SK-N-SH (cell line): ENCODE measurements at regions not wholly inside any gene's neighbourhood (a gene's known extent, or its start where the extent isn't known, plus 50 kb on each side); places are given as distances from the start of the nearest gene placed in this dataset.

Experiments used
- CTCF ChIA-PET: fragments of 300-600, 350-600 bp; formaldehyde crosslinking; extraction: SDS; loops from one replicate; lab custom pipeline; 2021; lab: Yijun Ruan, JAX
- POLR2A ChIA-PET: fragments of 350-600 bp; sonication (Branson Sonifier 250); formaldehyde crosslinking; extraction: SDS; loops from one replicate; lab custom pipeline; 2020; ENCODE audit warnings: antibody characterized with exemption, inconsistent platforms; lab: Yijun Ruan, JAX
- DNase-seq: peaks from one replicate; pipeline ENCODE4 v3.0.0; 2012
- H2AFZ ChIP-seq: fragments of 200-600 bp; sonication (generic); 2 replicates; pipeline ENCODE4 v1.8.1; 2016; ENCODE audit warnings: antibody characterized with exemption, mild to moderate bottlenecking, low read depth
- H3F3A ChIP-seq: fragments of 200-600 bp; sonication (generic); replicated peaks from 2 replicates; pipeline ENCODE3; 2016; ENCODE audit warnings: antibody characterized with exemption, mild to moderate bottlenecking; ENCODE audit not compliant: insufficient read depth
- H3K27ac ChIP-seq, 2 experiments: fragments of 200-500 bp in 1 of 2; fragments of 200-600 bp in 1 of 2; sonication (Bioruptor generic) in 1 of 2; sonication (generic), shearing (Covaris generic) in 1 of 2; 2 replicates each; pipeline versions ENCODE4 v1.5.1 to v1.6.1; 2014 to 2016; ENCODE audit warnings: low read depth in 2 of 2, inconsistent platforms in 1 of 2, low read length in 1 of 2, mild to moderate bottlenecking in 1 of 2, mixed read lengths in 1 of 2
- H3K27me3 ChIP-seq: fragments of 200-600 bp; sonication (generic), shearing (Covaris generic); 2 replicates; pipeline ENCODE4 v1.6.1; 2016; ENCODE audit warnings: mixed run types; ENCODE audit not compliant: insufficient read depth
- H3K36me3 ChIP-seq, 2 experiments: fragments of 200-500 bp in 1 of 2; fragments of 200-600 bp in 1 of 2; sonication (Bioruptor generic) in 1 of 2; sonication (generic) in 1 of 2; replicated peaks in 1 of 2; 2 replicates each; pipeline versions ENCODE3 to v1.5.1; 2014 to 2016; ENCODE audit warnings: low read length in 1 of 2, mild to moderate bottlenecking in 1 of 2; ENCODE audit not compliant: insufficient read depth in 2 of 2, control insufficient read depth in 1 of 2
- H3K4me1 ChIP-seq, 2 experiments: fragments of 200-500 bp in 1 of 2; fragments of 200-600 bp in 1 of 2; sonication (Bioruptor generic) in 1 of 2; sonication (generic), shearing (Covaris generic) in 1 of 2; 2 replicates each; pipeline versions ENCODE4 v1.5.1 to v1.6.1; 2014 to 2016; ENCODE audit warnings: low read depth in 1 of 2, low read length in 1 of 2, mixed run types in 1 of 2; ENCODE audit not compliant: insufficient read depth in 2 of 2, control insufficient read depth in 1 of 2
- H3K4me2 ChIP-seq: fragments of 200-600 bp; sonication (generic), shearing (Covaris generic); 2 replicates; pipeline ENCODE4 v1.6.1; 2017; ENCODE audit warnings: mixed run types
- H3K4me3 ChIP-seq, 2 experiments: fragments of 200-500 bp in 1 of 2; fragments of 200-600 bp in 1 of 2; sonication (Bioruptor generic) in 1 of 2; sonication (generic), shearing (Covaris generic) in 1 of 2; 2 replicates each; pipeline versions ENCODE4 v1.5.1 to v1.8.1; 2014 to 2016; ENCODE audit warnings: low read depth in 2 of 2, inconsistent platforms in 1 of 2, low read length in 1 of 2, mild to moderate bottlenecking in 1 of 2, mixed read lengths in 1 of 2, moderate library complexity in 1 of 2
- H3K79me2 ChIP-seq: fragments of 200-600 bp; sonication (generic); 2 replicates; pipeline ENCODE4 v1.8.1; 2017; ENCODE audit warnings: mild to moderate bottlenecking; ENCODE audit not compliant: insufficient read depth
- H3K9ac ChIP-seq: fragments of 200-600 bp; sonication (generic); 2 replicates; pipeline ENCODE4 v1.6.1; 2017; ENCODE audit warnings: mixed run types
- H3K9me2 ChIP-seq: fragments of 200-600 bp; sonication (generic); 2 replicates; pipeline ENCODE4 v1.6.1; 2017; ENCODE audit warnings: mixed run types
- H3K9me3 ChIP-seq: fragments of 200-600 bp; sonication (generic); 2 replicates; pipeline ENCODE4 v1.6.1; 2017; ENCODE audit warnings: mixed run types, mild to moderate bottlenecking, moderate library complexity
- H4K20me1 ChIP-seq: fragments of 200-600 bp; sonication (generic); 2 replicates; pipeline ENCODE4 v1.6.1; 2017; ENCODE audit warnings: mild to moderate bottlenecking, mixed run types; ENCODE audit not compliant: insufficient read depth
- EZH2phosphoT487 ChIP-seq: fragments of 200-600 bp; sonication (generic); IDR thresholded peaks from 2 replicates; pipeline ENCODE4 v1.6.1; 2017; ENCODE audit warnings: low read depth, mixed run types, mild to moderate bottlenecking, antibody characterized with exemption, moderate library complexity, borderline replicate concordance
- FOSL2 ChIP-seq: IDR thresholded peaks from 2 replicates; pipeline ENCODE4 v1.4.0; 2012; ENCODE audit warnings: low read depth, mild to moderate bottlenecking, moderate library complexity, borderline replicate concordance
- FOXM1 ChIP-seq: IDR thresholded peaks from 2 replicates; pipeline ENCODE4 v1.4.0; 2012; ENCODE audit warnings: low read depth, mild to moderate bottlenecking
- GATA2 ChIP-seq: sonication (generic); formaldehyde crosslinking; IDR thresholded peaks from 2 replicates; pipeline ENCODE4 v1.5.0; 2020; ENCODE audit warnings: mild to moderate bottlenecking, missing genetic modification reagents
- IRF3 ChIP-seq: fragments of 150-350 bp; IDR thresholded peaks from 2 replicates; pipeline ENCODE4 v1.6.1; 2016; ENCODE audit warnings: mild to moderate bottlenecking, low read depth, low read length
- NFIC ChIP-seq: IDR thresholded peaks from 2 replicates; pipeline ENCODE4 v1.4.0; 2012; ENCODE audit warnings: borderline replicate concordance
- POLR2AphosphoS5 ChIP-seq: IDR thresholded peaks from 2 replicates; pipeline ENCODE4 v1.6.1; 2012; ENCODE audit warnings: low read depth, low read length
- RFX5 ChIP-seq: IDR thresholded peaks from 2 replicates; pipeline ENCODE4 v1.6.1; 2012; ENCODE audit warnings: mild to moderate bottlenecking, improper control_type of control experiment, low read length
- SIN3A ChIP-seq: IDR thresholded peaks from 2 replicates; pipeline ENCODE4 v1.6.1; 2012; ENCODE audit warnings: low read depth, mild to moderate bottlenecking, low read length, moderate library complexity, borderline replicate concordance
- WGBS: methylation state at CpG from one replicate; pipeline ENCODE4 v1.1.6; 2017; ENCODE audit warnings: low lambda C conversion rate; 5-methylcytosine and 5-hydroxymethylcytosine counted together
- TF ChIP-seq, protein P1 (sequence below): IDR thresholded peaks from 2 replicates; pipeline ENCODE4 v1.4.0; 2012; ENCODE audit warnings: low read depth
- TF ChIP-seq, protein P2 (sequence below): IDR thresholded peaks from 2 replicates; pipeline ENCODE4 v1.4.0; 2012; ENCODE audit warnings: low read depth, borderline replicate concordance
- TF ChIP-seq, protein P3 (sequence below): IDR thresholded peaks from 2 replicates; pipeline ENCODE4 v1.4.0; 2012; ENCODE audit warnings: low read depth, borderline replicate concordance

GRCh38 chr7:125664625-125665024 is 735.0 kb upstream of the POT1 start:
- H4K20me1 ChIP-seq = no peaks in the 10 kb centered on the region
- TF ChIP-seq RFX5 (no peak), POLR2AphosphoS5 (no peak), FOXM1 (no peak), GATA2 (CRISPR knock-in tag) (no peak)
- TF ChIP-seq, all 33 proteins: peak for 0
- 73% methylated on average over 1 of the region's 1 CpG for WGBS
- Histone ChIP-seq H3K27ac (no peak overlapping the region), H3F3A (no peaks in the 10 kb centered on the region), H3K27me3 (no peaks in the 10 kb centered on the region), H3K79me2 (no peaks in the 10 kb centered on the region), H3K9me2 (no peaks in the 10 kb centered on the region), H2AFZ (no peak overlapping the region), H3K9me3 (no peaks in the 10 kb centered on the region), H3K4me1 (no peaks in the 10 kb centered on the region; a peak in 1 of 4 replicates), H3K36me3 (no peaks in the 10 kb centered on the region), H3K4me3 (no peak overlapping the region), H3K4me2 (no peak overlapping the region), H3K9ac (no peak overlapping the region)
- DNase-seq = no peak
- ChIA-PET POLR2A (no interaction called here), CTCF (interaction anchor here (0.7 to 8.4 kb wide), 2 partner anchors 22 to 604 kb away, joined by 3 to 68 read pairs; no protein-coding TSS in a partner anchor)

GRCh38 chr7:125663961-125664360 is 734.3 kb upstream of the POT1 start:
- POLR2A ChIA-PET = no interaction called here

More at GRCh38 chr7:125663961-125664360, 734.3 kb upstream of the POT1 start:
- Histone ChIP-seq H3K36me3 (no peaks in the 10 kb centered on the region), H4K20me1 (no peaks in the 10 kb centered on the region), H3K9me3 (no peaks in the 10 kb centered on the region), H3K4me3 (no peak overlapping the region), H3K79me2 (no peaks in the 10 kb centered on the region), H3K4me1 (no peaks in the 10 kb centered on the region; a peak in 1 of 4 replicates), H3K9me2 (no peaks in the 10 kb centered on the region), H3K27me3 (no peaks in the 10 kb centered on the region), H3K27ac (no peak overlapping the region), H3K4me2 (no peak overlapping the region), H2AFZ (no peak overlapping the region), H3K9ac (no peak overlapping the region), H3F3A (no peaks in the 10 kb centered on the region)
- TF ChIP-seq NFIC (no peak), SIN3A (no peak), EZH2phosphoT487 (no peak), GATA2 (CRISPR knock-in tag) (no peak), FOSL2 (no peak), IRF3 (no peak)
- TF ChIP-seq, protein P1, sequence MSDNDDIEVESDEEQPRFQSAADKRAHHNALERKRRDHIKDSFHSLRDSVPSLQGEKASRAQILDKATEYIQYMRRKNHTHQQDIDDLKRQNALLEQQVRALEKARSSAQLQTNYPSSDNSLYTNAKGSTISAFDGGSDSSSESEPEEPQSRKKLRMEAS = no peak
- TF ChIP-seq, protein P2, sequence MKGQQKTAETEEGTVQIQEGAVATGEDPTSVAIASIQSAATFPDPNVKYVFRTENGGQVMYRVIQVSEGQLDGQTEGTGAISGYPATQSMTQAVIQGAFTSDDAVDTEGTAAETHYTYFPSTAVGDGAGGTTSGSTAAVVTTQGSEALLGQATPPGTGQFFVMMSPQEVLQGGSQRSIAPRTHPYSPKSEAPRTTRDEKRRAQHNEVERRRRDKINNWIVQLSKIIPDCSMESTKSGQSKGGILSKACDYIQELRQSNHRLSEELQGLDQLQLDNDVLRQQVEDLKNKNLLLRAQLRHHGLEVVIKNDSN = no peak
- TF ChIP-seq, protein P3, sequence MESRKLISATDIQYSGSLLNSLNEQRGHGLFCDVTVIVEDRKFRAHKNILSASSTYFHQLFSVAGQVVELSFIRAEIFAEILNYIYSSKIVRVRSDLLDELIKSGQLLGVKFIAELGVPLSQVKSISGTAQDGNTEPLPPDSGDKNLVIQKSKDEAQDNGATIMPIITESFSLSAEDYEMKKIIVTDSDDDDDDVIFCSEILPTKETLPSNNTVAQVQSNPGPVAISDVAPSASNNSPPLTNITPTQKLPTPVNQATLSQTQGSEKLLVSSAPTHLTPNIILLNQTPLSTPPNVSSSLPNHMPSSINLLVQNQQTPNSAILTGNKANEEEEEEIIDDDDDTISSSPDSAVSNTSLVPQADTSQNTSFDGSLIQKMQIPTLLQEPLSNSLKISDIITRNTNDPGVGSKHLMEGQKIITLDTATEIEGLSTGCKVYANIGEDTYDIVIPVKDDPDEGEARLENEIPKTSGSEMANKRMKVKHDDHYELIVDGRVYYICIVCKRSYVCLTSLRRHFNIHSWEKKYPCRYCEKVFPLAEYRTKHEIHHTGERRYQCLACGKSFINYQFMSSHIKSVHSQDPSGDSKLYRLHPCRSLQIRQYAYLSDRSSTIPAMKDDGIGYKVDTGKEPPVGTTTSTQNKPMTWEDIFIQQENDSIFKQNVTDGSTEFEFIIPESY = no peak
- CTCF ChIA-PET = interaction anchor here (8.4 kb wide), 1 partner anchor 603 kb away, joined by 68 read pairs; no protein-coding TSS in a partner anchor
- 35% methylated on average over 3 of the region's 3 CpGs for WGBS
- no peak for DNase-seq
